ENCODE measurements at regions not wholly inside any gene's neighbourhood (a gene's known extent, or its start where the extent isn't known, plus 50 kb on each side); places are given as distances from the start of the nearest gene placed in this dataset.

DNA sequence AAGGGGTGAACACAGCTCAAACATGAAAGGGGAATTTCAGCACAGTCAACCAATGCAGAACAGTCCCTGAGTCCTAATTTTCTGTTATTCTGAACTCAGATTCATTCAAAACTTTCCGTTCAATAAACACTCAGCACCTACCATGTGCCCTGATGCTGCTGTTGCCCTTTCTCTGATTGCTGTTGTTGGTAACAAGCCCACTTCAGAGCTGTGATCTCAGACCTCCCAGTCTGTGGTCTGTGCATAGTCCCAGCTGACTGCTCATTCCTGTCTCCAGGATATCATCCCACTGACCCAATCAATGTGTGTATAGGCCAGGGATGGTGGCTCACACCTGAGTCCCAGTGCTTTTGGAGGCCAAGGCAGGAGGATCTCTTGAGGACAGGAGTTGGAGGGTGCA is 82.7 kb upstream of the SLC35G4 start:
- TF ChIP-seq, protein P1, sequence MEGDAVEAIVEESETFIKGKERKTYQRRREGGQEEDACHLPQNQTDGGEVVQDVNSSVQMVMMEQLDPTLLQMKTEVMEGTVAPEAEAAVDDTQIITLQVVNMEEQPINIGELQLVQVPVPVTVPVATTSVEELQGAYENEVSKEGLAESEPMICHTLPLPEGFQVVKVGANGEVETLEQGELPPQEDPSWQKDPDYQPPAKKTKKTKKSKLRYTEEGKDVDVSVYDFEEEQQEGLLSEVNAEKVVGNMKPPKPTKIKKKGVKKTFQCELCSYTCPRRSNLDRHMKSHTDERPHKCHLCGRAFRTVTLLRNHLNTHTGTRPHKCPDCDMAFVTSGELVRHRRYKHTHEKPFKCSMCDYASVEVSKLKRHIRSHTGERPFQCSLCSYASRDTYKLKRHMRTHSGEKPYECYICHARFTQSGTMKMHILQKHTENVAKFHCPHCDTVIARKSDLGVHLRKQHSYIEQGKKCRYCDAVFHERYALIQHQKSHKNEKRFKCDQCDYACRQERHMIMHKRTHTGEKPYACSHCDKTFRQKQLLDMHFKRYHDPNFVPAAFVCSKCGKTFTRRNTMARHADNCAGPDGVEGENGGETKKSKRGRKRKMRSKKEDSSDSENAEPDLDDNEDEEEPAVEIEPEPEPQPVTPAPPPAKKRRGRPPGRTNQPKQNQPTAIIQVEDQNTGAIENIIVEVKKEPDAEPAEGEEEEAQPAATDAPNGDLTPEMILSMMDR (IDR thresholded peaks at IDR 0.05): no peak
- no peak for TF ChIP-seq POLR2A (IDR thresholded peaks at IDR 0.05)

All from right lobe of liver (tissue), 4 donors.